ENCODE measurements at regions not wholly inside any gene's neighbourhood (a gene's known extent, or its start where the extent isn't known, plus 50 kb on each side); places are given as distances from the start of the nearest gene placed in this dataset.

DNA sequence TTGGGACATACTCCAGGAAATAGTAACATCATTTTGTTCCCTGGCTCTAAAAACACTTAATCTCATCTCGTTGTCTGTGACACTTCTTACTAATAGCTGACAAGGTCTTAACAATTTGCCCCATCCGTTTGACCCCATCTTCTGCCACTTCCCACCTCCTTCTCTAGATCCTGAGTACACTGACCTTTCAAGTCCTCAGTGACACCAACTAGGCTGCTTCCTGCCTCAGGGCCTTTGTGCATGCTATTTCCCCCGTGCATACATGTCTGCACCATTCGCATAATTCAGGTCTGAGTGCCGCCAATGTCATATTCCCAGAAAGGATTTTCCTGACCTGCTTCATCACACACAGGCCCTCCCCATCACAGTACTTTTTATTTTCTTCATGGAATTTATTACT, 70.6 kb upstream of the CCND2 start:
- no peak for TF ChIP-seq POLR2AphosphoS5 (IDR thresholded peaks at IDR 0.05; ENCODE audit: insufficient read depth in 1 of 2, low read depth in 1 of 2)
- TF ChIP-seq, protein P1, sequence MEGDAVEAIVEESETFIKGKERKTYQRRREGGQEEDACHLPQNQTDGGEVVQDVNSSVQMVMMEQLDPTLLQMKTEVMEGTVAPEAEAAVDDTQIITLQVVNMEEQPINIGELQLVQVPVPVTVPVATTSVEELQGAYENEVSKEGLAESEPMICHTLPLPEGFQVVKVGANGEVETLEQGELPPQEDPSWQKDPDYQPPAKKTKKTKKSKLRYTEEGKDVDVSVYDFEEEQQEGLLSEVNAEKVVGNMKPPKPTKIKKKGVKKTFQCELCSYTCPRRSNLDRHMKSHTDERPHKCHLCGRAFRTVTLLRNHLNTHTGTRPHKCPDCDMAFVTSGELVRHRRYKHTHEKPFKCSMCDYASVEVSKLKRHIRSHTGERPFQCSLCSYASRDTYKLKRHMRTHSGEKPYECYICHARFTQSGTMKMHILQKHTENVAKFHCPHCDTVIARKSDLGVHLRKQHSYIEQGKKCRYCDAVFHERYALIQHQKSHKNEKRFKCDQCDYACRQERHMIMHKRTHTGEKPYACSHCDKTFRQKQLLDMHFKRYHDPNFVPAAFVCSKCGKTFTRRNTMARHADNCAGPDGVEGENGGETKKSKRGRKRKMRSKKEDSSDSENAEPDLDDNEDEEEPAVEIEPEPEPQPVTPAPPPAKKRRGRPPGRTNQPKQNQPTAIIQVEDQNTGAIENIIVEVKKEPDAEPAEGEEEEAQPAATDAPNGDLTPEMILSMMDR (IDR thresholded peaks at IDR 0.05), result no peak
